ENCODE measurements at regions not wholly inside any gene's neighbourhood (a gene's known extent, or its start where the extent isn't known, plus 50 kb on each side); places are given as distances from the start of the nearest gene placed in this dataset.

DNA sequence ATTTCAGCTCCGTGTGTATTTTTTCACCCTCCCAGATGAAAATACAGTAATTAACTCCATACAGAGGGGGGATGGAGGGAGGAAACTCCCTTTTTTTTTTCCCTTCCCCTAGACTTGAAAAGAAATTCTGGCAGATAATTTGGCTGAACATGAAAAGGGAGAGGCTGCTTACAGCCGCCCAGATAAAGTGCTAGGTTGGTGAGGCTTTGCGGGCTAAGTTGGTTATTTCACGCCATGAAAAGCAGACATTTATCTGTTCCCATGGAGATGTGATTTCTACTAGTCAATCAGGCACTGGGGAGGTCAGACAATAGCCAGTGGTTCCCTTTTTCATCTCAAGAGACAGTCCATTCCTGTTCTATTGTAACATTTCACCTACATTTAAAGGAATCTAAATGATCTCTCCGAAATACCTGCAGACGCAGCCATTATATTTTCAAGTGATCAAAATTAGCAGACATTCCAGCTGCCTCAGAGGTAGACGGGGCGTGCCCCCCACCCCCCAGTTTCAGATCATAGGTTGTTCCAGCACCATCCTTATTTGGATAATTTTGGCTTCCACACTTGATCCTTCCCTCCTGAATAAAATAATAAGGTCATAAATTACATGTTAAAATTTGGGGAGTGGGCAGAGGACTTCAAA, 143.9 kb upstream of the ZNF217 start:
- no peak for TF ChIP-seq ZBTB7A (IDR thresholded peaks at IDR 0.05; ENCODE audit: low read depth)
- TF ChIP-seq TEAD4 (IDR thresholded peaks at IDR 0.05), result no peak
- no peak for TF ChIP-seq RAD21 (IDR thresholded peaks at IDR 0.05; ENCODE audit: low read depth)
- TF ChIP-seq, protein P1, sequence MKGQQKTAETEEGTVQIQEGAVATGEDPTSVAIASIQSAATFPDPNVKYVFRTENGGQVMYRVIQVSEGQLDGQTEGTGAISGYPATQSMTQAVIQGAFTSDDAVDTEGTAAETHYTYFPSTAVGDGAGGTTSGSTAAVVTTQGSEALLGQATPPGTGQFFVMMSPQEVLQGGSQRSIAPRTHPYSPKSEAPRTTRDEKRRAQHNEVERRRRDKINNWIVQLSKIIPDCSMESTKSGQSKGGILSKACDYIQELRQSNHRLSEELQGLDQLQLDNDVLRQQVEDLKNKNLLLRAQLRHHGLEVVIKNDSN (IDR thresholded peaks at IDR 0.05), result no peak
- TF ChIP-seq EP300 (IDR thresholded peaks at IDR 0.05; ENCODE audit: borderline replicate concordance), result no peak
- TF ChIP-seq CEBPB (IDR thresholded peaks at IDR 0.05), result no peak
- TF ChIP-seq FOXM1 (IDR thresholded peaks at IDR 0.05; ENCODE audit: borderline replicate concordance, low read depth), result no peak
- no peak for TF ChIP-seq TAF1 (IDR thresholded peaks at IDR 0.05; ENCODE audit: low read depth)

DNA sequence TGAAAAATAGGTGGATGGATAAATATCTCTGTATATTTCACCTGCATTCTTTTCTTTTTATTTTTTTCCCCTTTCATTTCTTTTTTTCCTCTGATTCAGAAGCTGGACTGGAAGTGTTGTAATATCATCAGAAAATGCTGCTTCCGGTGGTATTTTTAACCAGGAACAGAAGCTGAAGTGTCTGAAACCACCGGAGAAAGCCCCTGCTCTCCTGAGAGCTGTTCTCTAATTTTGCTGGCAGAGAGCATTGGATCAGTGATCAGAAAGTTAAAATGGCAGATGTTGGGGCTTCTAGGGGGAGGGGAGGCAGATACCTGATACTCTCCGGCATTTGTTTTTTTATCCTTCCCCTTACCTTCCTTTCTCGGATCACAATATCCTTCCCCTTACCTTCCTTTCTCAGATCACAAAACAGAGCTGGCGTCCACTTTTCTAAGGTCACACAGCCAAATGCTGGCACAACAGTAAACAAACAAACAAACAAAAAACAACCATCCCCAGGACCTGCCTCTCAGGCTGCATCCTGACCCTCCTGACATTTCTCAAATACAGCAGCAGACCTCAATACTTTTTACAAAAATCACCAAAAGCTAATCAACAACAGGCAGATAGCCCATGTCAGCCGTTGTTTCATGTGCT, 143.2 kb upstream of the ZNF217 start:
- TF ChIP-seq EGR1 (IDR thresholded peaks at IDR 0.05) (no peak), RAD21 (IDR thresholded peaks at IDR 0.05; ENCODE audit: low read depth) (no peak)
- TF ChIP-seq, protein P1 (IDR thresholded peaks at IDR 0.05), result no peak

DNA sequence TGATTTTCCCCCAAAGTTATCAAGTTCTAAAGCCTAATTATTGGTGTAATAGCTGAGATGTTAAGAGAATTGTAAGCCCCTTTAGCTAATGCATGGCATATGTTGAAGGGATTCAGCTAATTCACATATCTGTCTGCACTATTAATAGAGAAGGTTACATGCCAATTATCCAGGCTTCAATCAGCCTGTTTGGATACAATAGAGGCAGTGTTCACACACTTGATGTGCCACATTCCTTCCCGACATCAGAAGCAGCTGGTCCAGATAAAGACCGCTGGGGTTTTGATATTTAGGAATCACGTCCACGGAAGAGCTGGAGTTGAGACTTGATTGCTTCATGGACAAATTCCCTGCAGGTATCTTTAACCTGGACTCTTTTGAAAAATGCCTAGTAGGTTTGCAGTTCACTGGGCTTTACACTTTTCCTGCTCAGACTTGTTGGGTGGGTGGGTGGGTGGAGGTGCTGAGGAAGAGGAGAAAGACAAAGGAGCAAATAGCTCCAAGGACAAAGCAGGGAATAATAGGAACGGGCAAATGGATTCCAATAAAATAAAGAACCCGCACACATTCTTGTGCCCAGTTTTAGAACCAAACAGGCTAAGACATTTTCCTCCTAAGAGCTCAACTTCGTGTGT, 142.6 kb upstream of the ZNF217 start:
- TF ChIP-seq, protein P1 (IDR thresholded peaks at IDR 0.05), result no peak
- no peak for TF ChIP-seq ZBTB7A (IDR thresholded peaks at IDR 0.05; ENCODE audit: low read depth)
- no peak for TF ChIP-seq NFIC (IDR thresholded peaks at IDR 0.05)
- TF ChIP-seq TAF1 (IDR thresholded peaks at IDR 0.05; ENCODE audit: low read depth), result no peak
- TF ChIP-seq RAD21 (IDR thresholded peaks at IDR 0.05; ENCODE audit: low read depth), result no peak
- TF ChIP-seq CREB1 (IDR thresholded peaks at IDR 0.05; ENCODE audit: low read depth), result no peak
- TF ChIP-seq YY1 (IDR thresholded peaks at IDR 0.05; ENCODE audit: low read depth), result no peak
- no peak for TF ChIP-seq TCF12 (IDR thresholded peaks at IDR 0.05; ENCODE audit: low read depth)
- TF ChIP-seq TEAD4 (IDR thresholded peaks at IDR 0.05), result no peak
- no peak for TF ChIP-seq EP300 (IDR thresholded peaks at IDR 0.05; ENCODE audit: borderline replicate concordance)
- TF ChIP-seq, protein P2, sequence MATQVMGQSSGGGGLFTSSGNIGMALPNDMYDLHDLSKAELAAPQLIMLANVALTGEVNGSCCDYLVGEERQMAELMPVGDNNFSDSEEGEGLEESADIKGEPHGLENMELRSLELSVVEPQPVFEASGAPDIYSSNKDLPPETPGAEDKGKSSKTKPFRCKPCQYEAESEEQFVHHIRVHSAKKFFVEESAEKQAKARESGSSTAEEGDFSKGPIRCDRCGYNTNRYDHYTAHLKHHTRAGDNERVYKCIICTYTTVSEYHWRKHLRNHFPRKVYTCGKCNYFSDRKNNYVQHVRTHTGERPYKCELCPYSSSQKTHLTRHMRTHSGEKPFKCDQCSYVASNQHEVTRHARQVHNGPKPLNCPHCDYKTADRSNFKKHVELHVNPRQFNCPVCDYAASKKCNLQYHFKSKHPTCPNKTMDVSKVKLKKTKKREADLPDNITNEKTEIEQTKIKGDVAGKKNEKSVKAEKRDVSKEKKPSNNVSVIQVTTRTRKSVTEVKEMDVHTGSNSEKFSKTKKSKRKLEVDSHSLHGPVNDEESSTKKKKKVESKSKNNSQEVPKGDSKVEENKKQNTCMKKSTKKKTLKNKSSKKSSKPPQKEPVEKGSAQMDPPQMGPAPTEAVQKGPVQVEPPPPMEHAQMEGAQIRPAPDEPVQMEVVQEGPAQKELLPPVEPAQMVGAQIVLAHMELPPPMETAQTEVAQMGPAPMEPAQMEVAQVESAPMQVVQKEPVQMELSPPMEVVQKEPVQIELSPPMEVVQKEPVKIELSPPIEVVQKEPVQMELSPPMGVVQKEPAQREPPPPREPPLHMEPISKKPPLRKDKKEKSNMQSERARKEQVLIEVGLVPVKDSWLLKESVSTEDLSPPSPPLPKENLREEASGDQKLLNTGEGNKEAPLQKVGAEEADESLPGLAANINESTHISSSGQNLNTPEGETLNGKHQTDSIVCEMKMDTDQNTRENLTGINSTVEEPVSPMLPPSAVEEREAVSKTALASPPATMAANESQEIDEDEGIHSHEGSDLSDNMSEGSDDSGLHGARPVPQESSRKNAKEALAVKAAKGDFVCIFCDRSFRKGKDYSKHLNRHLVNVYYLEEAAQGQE (IDR thresholded peaks at IDR 0.05; ENCODE audit: low read depth), result no peak
- no peak for TF ChIP-seq CEBPB (IDR thresholded peaks at IDR 0.05)
- TF ChIP-seq, protein P3, sequence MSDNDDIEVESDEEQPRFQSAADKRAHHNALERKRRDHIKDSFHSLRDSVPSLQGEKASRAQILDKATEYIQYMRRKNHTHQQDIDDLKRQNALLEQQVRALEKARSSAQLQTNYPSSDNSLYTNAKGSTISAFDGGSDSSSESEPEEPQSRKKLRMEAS (IDR thresholded peaks at IDR 0.05), result no peak
- TF ChIP-seq FOXM1 (IDR thresholded peaks at IDR 0.05; ENCODE audit: borderline replicate concordance, low read depth), result no peak
- TF ChIP-seq EGR1 (IDR thresholded peaks at IDR 0.05), result no peak

DNA sequence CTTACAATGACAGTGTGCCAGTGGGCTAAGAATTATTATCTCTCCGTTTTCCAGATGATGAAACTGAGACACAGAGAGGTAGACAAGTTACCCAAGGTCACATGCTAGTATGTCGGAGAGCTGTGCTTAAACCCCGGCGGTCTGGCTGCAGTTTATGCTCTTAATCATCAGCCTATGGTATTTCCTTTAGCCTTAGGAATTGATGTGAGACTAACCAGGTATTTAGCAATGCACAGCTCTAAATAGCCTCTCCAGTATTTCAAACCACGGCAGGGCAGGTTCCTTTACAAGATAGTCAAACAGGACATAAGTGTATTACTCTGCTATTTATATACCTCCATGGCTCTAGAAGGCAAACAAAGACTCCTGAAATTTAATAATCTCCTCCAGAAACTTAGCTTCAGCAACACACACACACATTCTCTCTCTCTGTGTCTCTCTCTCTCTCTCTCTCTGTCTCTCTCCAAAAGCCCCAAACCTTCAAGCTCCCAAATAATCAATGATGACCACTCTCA, 142.0 kb upstream of the ZNF217 start:
- TF ChIP-seq NFIC (IDR thresholded peaks at IDR 0.05) (no peak), EGR1 (IDR thresholded peaks at IDR 0.05) (no peak), YY1 (IDR thresholded peaks at IDR 0.05; ENCODE audit: low read depth) (no peak), TCF12 (IDR thresholded peaks at IDR 0.05; ENCODE audit: low read depth) (no peak), CEBPB (IDR thresholded peaks at IDR 0.05) (no peak), RAD21 (IDR thresholded peaks at IDR 0.05; ENCODE audit: low read depth) (no peak), ZBTB7A (IDR thresholded peaks at IDR 0.05; ENCODE audit: low read depth) (no peak), CREB1 (IDR thresholded peaks at IDR 0.05; ENCODE audit: low read depth) (no peak), FOXM1 (IDR thresholded peaks at IDR 0.05; ENCODE audit: borderline replicate concordance, low read depth) (no peak), TEAD4 (IDR thresholded peaks at IDR 0.05) (no peak), EP300 (IDR thresholded peaks at IDR 0.05; ENCODE audit: borderline replicate concordance) (no peak), TAF1 (IDR thresholded peaks at IDR 0.05; ENCODE audit: low read depth) (no peak)
- TF ChIP-seq, protein P3 (IDR thresholded peaks at IDR 0.05), result no peak
- TF ChIP-seq, protein P1 (IDR thresholded peaks at IDR 0.05), result no peak
- TF ChIP-seq, protein P2 (IDR thresholded peaks at IDR 0.05; ENCODE audit: low read depth), result no peak

Measured in Ishikawa (cell line).